ENCODE measurements at regions not wholly inside any gene's neighbourhood (a gene's known extent, or its start where the extent isn't known, plus 50 kb on each side); places are given as distances from the start of the nearest gene placed in this dataset.

GRCh38 chr1:62978741-62979140 is 194.8 kb downstream of the ATG4C start:
- no peak for TF ChIP-seq CTCF (IDR thresholded peaks at IDR 0.05; ENCODE audit: borderline replicate concordance, insufficient read depth, low read depth, low read length)
- no peak overlapping the region for H3K4me3 ChIP-seq (ENCODE audit: low read depth, low read length)

- H3K4me3 ChIP-seq (ENCODE audit: low read depth, low read length) = no peak overlapping the region
- TF ChIP-seq CTCF (IDR thresholded peaks at IDR 0.05; ENCODE audit: borderline replicate concordance, insufficient read depth, low read depth, low read length) = no peak
Observed at GRCh38 chr1:62981434-62981833, 197.5 kb downstream of the ATG4C start.

GRCh38 chr1:62988867-62989266 is 204.9 kb downstream of the ATG4C start:
- no peak overlapping the region for H3K4me3 ChIP-seq (ENCODE audit: low read depth, low read length)
- no peak for TF ChIP-seq CTCF (IDR thresholded peaks at IDR 0.05; ENCODE audit: borderline replicate concordance, insufficient read depth, low read depth, low read length)

- H3K4me3 ChIP-seq (ENCODE audit: low read depth, low read length) = no peak overlapping the region
- TF ChIP-seq CTCF (IDR thresholded peaks at IDR 0.05; ENCODE audit: borderline replicate concordance, insufficient read depth, low read depth, low read length) = no peak
Observed at GRCh38 chr1:62989497-62989896, 205.6 kb downstream of the ATG4C start.

- H3K4me3 ChIP-seq (ENCODE audit: low read depth, low read length) = no peak overlapping the region
- no peak for TF ChIP-seq CTCF (IDR thresholded peaks at IDR 0.05; ENCODE audit: borderline replicate concordance, insufficient read depth, low read depth, low read length)
Observed at GRCh38 chr1:62991152-62991551, 207.2 kb downstream of the ATG4C start.

- H3K4me3 ChIP-seq (ENCODE audit: low read depth, low read length) = no peak overlapping the region
- no peak for TF ChIP-seq CTCF (IDR thresholded peaks at IDR 0.05; ENCODE audit: borderline replicate concordance, insufficient read depth, low read depth, low read length)
Observed at GRCh38 chr1:62993844-62994243, 209.9 kb downstream of the ATG4C start.

- H3K4me3 ChIP-seq (ENCODE audit: low read depth, low read length) = no peak overlapping the region
- TF ChIP-seq CTCF (IDR thresholded peaks at IDR 0.05; ENCODE audit: borderline replicate concordance, insufficient read depth, low read depth, low read length) = no peak
Observed at GRCh38 chr1:62995173-62995572, 211.2 kb downstream of the ATG4C start.

Data from GM12875 (cell line).